Mesenchymal stem cell (in vitro differentiated cells and primary cell): ENCODE measurements at regions not wholly inside any gene's neighbourhood (a gene's known extent, or its start where the extent isn't known, plus 50 kb on each side); places are given as distances from the start of the nearest gene placed in this dataset.

Experiments
- DNase-seq: peaks from one replicate; pipeline ENCODE4 v3.0.0-alpha.2; 2013
- H2AFZ ChIP-seq: one replicate; pipeline ENCODE4 v1.6.1; 2013; ENCODE audit warnings: low read depth, mild to moderate bottlenecking, control low read depth, inconsistent platforms, low read length, moderate library complexity
- H2AK5ac ChIP-seq: 2 replicates; pipeline ENCODE4 v1.6.1; 2013; ENCODE audit warnings: low read length, moderate library complexity, mild to moderate bottlenecking, inconsistent platforms; ENCODE audit not compliant: severe bottlenecking
- H2BK120ac ChIP-seq: one replicate; pipeline ENCODE4 v1.6.1; 2013; ENCODE audit warnings: low read depth, mild to moderate bottlenecking, inconsistent platforms, low read length, moderate library complexity
- H2BK12ac ChIP-seq, 2 experiments: one replicate each; pipeline ENCODE4 v1.6.1; 2013; ENCODE audit warnings: inconsistent platforms in 2 of 2, low read length in 2 of 2, mild to moderate bottlenecking in 2 of 2, moderate library complexity in 2 of 2, control low read depth in 1 of 2
- H2BK15ac ChIP-seq: one replicate; pipeline ENCODE4 v1.6.1; 2013; ENCODE audit warnings: mild to moderate bottlenecking, low read depth, inconsistent platforms; ENCODE audit not compliant: poor library complexity, severe bottlenecking
- H2BK5ac ChIP-seq: 2 replicates; pipeline ENCODE4 v1.6.1; 2013; ENCODE audit warnings: low read depth, mild to moderate bottlenecking, low read length, control low read depth, inconsistent platforms; ENCODE audit not compliant: poor library complexity, severe bottlenecking
- H3K14ac ChIP-seq, 2 experiments: one replicate each; pipeline ENCODE4 v1.6.1; 2013; ENCODE audit warnings: inconsistent platforms in 2 of 2, low read length in 2 of 2, control low read depth in 1 of 2, mild to moderate bottlenecking in 1 of 2, moderate library complexity in 1 of 2
- H3K18ac ChIP-seq, 2 experiments: one replicate each; pipeline ENCODE4 v1.6.1; 2013; ENCODE audit warnings: inconsistent platforms in 2 of 2, low read length in 2 of 2, control low read depth in 1 of 2, low read depth in 1 of 2, mild to moderate bottlenecking in 1 of 2
- H3K23ac ChIP-seq, 2 experiments: one replicate each; pipeline ENCODE4 v1.6.1; 2013; ENCODE audit warnings: inconsistent platforms in 2 of 2, low read length in 2 of 2, mild to moderate bottlenecking in 2 of 2, moderate library complexity in 2 of 2, control low read depth in 1 of 2
- H3K27ac ChIP-seq: 2 replicates; pipeline ENCODE4 v1.5.1; 2013; ENCODE audit warnings: mild to moderate bottlenecking, moderate library complexity, low read length, control low read depth, inconsistent platforms; ENCODE audit not compliant: poor library complexity, severe bottlenecking
- H3K27me3 ChIP-seq, 2 experiments: 2 replicates each; pipeline versions ENCODE4 v1.6.1 to v1.7.0; 2013; ENCODE audit warnings: low read length in 2 of 2, mild to moderate bottlenecking in 2 of 2, moderate library complexity in 2 of 2, control low read depth in 1 of 2, inconsistent platforms in 1 of 2; ENCODE audit not compliant: control insufficient read depth in 1 of 2, insufficient read depth in 1 of 2
- H3K36me3 ChIP-seq, 2 experiments: 2 replicates each; pipeline versions ENCODE4 v1.6.1 to v1.7.0; 2013; ENCODE audit warnings: low read length in 2 of 2, control low read depth in 1 of 2, inconsistent platforms in 1 of 2, low read depth in 1 of 2, mild to moderate bottlenecking in 1 of 2; ENCODE audit not compliant: insufficient read depth in 2 of 2, control insufficient read depth in 1 of 2
- H3K4ac ChIP-seq, 2 experiments: one replicate each; pipeline ENCODE4 v1.6.1; 2013; ENCODE audit warnings: inconsistent platforms in 2 of 2, low read length in 2 of 2, mild to moderate bottlenecking in 2 of 2, moderate library complexity in 2 of 2, control low read depth in 1 of 2, low read depth in 1 of 2
- H3K4me1 ChIP-seq: 2 replicates; pipeline ENCODE4 v1.6.1; 2013; ENCODE audit warnings: low read depth, low read length, control low read depth; ENCODE audit not compliant: control insufficient read depth, insufficient read depth
- H3K4me2 ChIP-seq: 2 replicates; pipeline ENCODE4 v1.6.1; 2013; ENCODE audit warnings: low read length, mild to moderate bottlenecking, inconsistent platforms; ENCODE audit not compliant: poor library complexity, severe bottlenecking
- H3K4me3 ChIP-seq, 2 experiments: 2 replicates each; pipeline versions ENCODE4 v1.5.1 to v1.7.0; 2013; ENCODE audit warnings: low read length in 2 of 2, mild to moderate bottlenecking in 2 of 2, control low read depth in 1 of 2, low read depth in 1 of 2; ENCODE audit not compliant: insufficient read depth in 1 of 2
- H3K79me1 ChIP-seq: replicated peaks from 2 replicates; pipeline ENCODE4 v1.6.1; 2013; ENCODE audit warnings: mild to moderate bottlenecking, control low read depth, low read length, inconsistent platforms; ENCODE audit not compliant: poor library complexity, severe bottlenecking
- H3K9ac ChIP-seq: 2 replicates; pipeline ENCODE4 v1.7.0; 2013; ENCODE audit warnings: mild to moderate bottlenecking, low read length, moderate library complexity
- H3K9me3 ChIP-seq: 2 replicates; pipeline ENCODE4 v1.7.0; 2013; ENCODE audit warnings: mild to moderate bottlenecking, low read length; ENCODE audit not compliant: control insufficient read depth
- H4K8ac ChIP-seq: one replicate; pipeline ENCODE4 v1.6.1; 2013; ENCODE audit warnings: inconsistent platforms, mild to moderate bottlenecking, low read length, moderate library complexity
- H4K91ac ChIP-seq: one replicate; pipeline ENCODE4 v1.6.1; 2013; ENCODE audit warnings: mild to moderate bottlenecking, low read length, inconsistent platforms
- WGBS: methylation state at CpG from one replicate; pipeline ENCODE4 v1.1.7; 2013; ENCODE audit warnings: mixed read lengths; 5-methylcytosine and 5-hydroxymethylcytosine counted together

GRCh38 chr10:117492504-117492903 is 50.0 kb upstream of the EMX2 start:
- no peak overlapping the region for H3K4ac ChIP-seq
- H3K23ac ChIP-seq = no peak overlapping the region
- peaks cover 0 to 45% of the 10 kb centered on the region in 2 experiments for H3K36me3 ChIP-seq
- H3K18ac ChIP-seq = no peak overlapping the region
- H3K9ac ChIP-seq = no peak overlapping the region
- H2AFZ ChIP-seq = no peak overlapping the region
- 61% methylated on average over 5 of the region's 6 CpGs for WGBS
- H3K4me3 ChIP-seq = no peak overlapping the region
- H3K4me2 ChIP-seq = no peak overlapping the region
- H3K14ac ChIP-seq = no peak overlapping the region
- no peak overlapping the region for H2BK120ac ChIP-seq
- H3K9me3 ChIP-seq = peaks cover 13% of the 10 kb centered on the region
- H4K91ac ChIP-seq = no peak overlapping the region
- no peaks in the 10 kb centered on the region for H3K4me1 ChIP-seq
- H2BK15ac ChIP-seq = no peak overlapping the region
- peaks cover 0 to 45% of the 10 kb centered on the region in 2 experiments for H3K27me3 ChIP-seq
- no peaks in the 10 kb centered on the region for H3K79me1 ChIP-seq
- H2AK5ac ChIP-seq = no peak overlapping the region
- H4K8ac ChIP-seq = no peak overlapping the region
- no peak overlapping the region for H3K27ac ChIP-seq
- no peak overlapping the region for H2BK12ac ChIP-seq
- no peak for DNase-seq
- H2BK5ac ChIP-seq = no peak overlapping the region

GRCh38 chr10:117488004-117488403 is 54.5 kb upstream of the EMX2 start:
- Histone ChIP-seq H3K14ac (no peak overlapping the region), H2AFZ (no peak overlapping the region), H3K36me3 (peaks cover 0 to 67% of the 10 kb centered on the region in 2 experiments), H3K4ac (no peak overlapping the region), H4K91ac (no peak overlapping the region), H3K4me1 (no peaks in the 10 kb centered on the region), H3K9me3 (no peaks in the 10 kb centered on the region), H2BK120ac (no peak overlapping the region), H3K9ac (no peak overlapping the region), H3K27me3 (peaks cover 0 to 67% of the 10 kb centered on the region in 2 experiments), H3K23ac (no peak overlapping the region), H4K8ac (no peak overlapping the region), H3K18ac (no peak overlapping the region), H3K4me2 (no peak overlapping the region), H2BK12ac (no peak overlapping the region), H3K4me3 (no peak overlapping the region), H2BK5ac (no peak overlapping the region), H2AK5ac (no peak overlapping the region), H3K27ac (no peak overlapping the region), H3K79me1 (no peaks in the 10 kb centered on the region), H2BK15ac (no peak overlapping the region)
- 77% methylated on average over 7 of the region's 7 CpGs for WGBS
- no peak for DNase-seq

- Histone ChIP-seq H3K18ac (no peak overlapping the region), H3K4me3 (no peak overlapping the region), H2AFZ (no peak overlapping the region), H3K4me2 (no peak overlapping the region), H3K27ac (no peak overlapping the region), H4K8ac (no peak overlapping the region), H3K27me3 (peaks cover 0 to 65% of the 10 kb centered on the region in 2 experiments), H3K4me1 (no peaks in the 10 kb centered on the region), H2BK15ac (no peak overlapping the region), H3K14ac (no peak overlapping the region), H3K9ac (no peak overlapping the region), H2BK5ac (no peak overlapping the region), H3K4ac (no peak overlapping the region), H2AK5ac (no peak overlapping the region), H4K91ac (no peak overlapping the region), H3K36me3 (peaks cover 0 to 67% of the 10 kb centered on the region in 2 experiments), H3K9me3 (no peaks in the 10 kb centered on the region), H3K79me1 (no peaks in the 10 kb centered on the region), H2BK120ac (no peak overlapping the region), H3K23ac (no peak overlapping the region), H2BK12ac (no peak overlapping the region)
- 93% methylated on average over 4 of the region's 4 CpGs for WGBS
- DNase-seq = no peak
Measured at GRCh38 chr10:117486606-117487005, 55.9 kb upstream of the EMX2 start.

GRCh38 chr10:117483056-117483590 is 59.4 kb upstream of the EMX2 start:
- H2BK120ac ChIP-seq = no peak overlapping the region
- no peak overlapping the region for H3K4ac ChIP-seq
- no peak overlapping the region for H2AK5ac ChIP-seq
- no peak overlapping the region for H2AFZ ChIP-seq
- H4K91ac ChIP-seq = no peak overlapping the region
- H3K79me1 ChIP-seq = no peaks in the 10 kb centered on the region
- no peak overlapping the region for H3K18ac ChIP-seq
- H3K27me3 ChIP-seq = peaks cover 0 to 43% of the 10 kb centered on the region in 2 experiments
- H2BK12ac ChIP-seq = no peak overlapping the region
- no peak overlapping the region for H2BK15ac ChIP-seq
- H3K9ac ChIP-seq = no peak overlapping the region
- H3K14ac ChIP-seq = no peak overlapping the region
- 85% methylated on average over 5 of the region's 5 CpGs for WGBS
- H2BK5ac ChIP-seq = no peak overlapping the region
- no peak overlapping the region for H3K4me3 ChIP-seq
- H3K36me3 ChIP-seq = peaks cover 0 to 34% of the 10 kb centered on the region in 2 experiments
- no peak overlapping the region for H3K23ac ChIP-seq
- no peak overlapping the region for H4K8ac ChIP-seq
- no peaks in the 10 kb centered on the region for H3K9me3 ChIP-seq
- peaks cover 5% of the 10 kb centered on the region for H3K4me1 ChIP-seq
- no peak overlapping the region for H3K27ac ChIP-seq
- no peak for DNase-seq
- H3K4me2 ChIP-seq = no peak overlapping the region
